ENCODE measurements at regions not wholly inside any gene's neighbourhood (a gene's known extent, or its start where the extent isn't known, plus 50 kb on each side); places are given as distances from the start of the nearest gene placed in this dataset.

DNA sequence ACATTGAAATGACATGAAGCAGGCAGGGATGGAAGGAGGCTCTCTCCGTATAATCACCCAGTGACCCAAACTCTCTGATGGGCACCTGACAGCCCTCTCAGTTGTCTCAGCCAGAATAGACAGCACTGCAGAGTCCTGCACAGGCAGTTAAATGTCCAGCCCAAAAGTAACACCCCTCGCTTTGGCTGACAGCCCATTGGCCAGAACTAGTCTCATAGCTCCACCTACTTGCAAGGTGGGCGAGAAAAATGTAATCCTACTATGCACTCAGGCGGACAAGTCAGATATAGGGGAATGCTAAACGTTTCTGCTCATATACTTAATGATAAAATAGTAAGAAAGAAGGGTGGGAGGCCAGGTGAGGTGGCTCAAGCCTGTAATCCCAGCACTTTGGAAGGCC is 393.5 kb upstream of the JARID2 start:
- TF ChIP-seq, protein P1, sequence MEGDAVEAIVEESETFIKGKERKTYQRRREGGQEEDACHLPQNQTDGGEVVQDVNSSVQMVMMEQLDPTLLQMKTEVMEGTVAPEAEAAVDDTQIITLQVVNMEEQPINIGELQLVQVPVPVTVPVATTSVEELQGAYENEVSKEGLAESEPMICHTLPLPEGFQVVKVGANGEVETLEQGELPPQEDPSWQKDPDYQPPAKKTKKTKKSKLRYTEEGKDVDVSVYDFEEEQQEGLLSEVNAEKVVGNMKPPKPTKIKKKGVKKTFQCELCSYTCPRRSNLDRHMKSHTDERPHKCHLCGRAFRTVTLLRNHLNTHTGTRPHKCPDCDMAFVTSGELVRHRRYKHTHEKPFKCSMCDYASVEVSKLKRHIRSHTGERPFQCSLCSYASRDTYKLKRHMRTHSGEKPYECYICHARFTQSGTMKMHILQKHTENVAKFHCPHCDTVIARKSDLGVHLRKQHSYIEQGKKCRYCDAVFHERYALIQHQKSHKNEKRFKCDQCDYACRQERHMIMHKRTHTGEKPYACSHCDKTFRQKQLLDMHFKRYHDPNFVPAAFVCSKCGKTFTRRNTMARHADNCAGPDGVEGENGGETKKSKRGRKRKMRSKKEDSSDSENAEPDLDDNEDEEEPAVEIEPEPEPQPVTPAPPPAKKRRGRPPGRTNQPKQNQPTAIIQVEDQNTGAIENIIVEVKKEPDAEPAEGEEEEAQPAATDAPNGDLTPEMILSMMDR (IDR thresholded peaks at IDR 0.05; ENCODE audit: insufficient read depth, low read length) = no peak
- TF ChIP-seq SPI1 (IDR thresholded peaks at IDR 0.05; ENCODE audit: borderline replicate concordance, low read depth) = no peak
- TF ChIP-seq, protein P2, sequence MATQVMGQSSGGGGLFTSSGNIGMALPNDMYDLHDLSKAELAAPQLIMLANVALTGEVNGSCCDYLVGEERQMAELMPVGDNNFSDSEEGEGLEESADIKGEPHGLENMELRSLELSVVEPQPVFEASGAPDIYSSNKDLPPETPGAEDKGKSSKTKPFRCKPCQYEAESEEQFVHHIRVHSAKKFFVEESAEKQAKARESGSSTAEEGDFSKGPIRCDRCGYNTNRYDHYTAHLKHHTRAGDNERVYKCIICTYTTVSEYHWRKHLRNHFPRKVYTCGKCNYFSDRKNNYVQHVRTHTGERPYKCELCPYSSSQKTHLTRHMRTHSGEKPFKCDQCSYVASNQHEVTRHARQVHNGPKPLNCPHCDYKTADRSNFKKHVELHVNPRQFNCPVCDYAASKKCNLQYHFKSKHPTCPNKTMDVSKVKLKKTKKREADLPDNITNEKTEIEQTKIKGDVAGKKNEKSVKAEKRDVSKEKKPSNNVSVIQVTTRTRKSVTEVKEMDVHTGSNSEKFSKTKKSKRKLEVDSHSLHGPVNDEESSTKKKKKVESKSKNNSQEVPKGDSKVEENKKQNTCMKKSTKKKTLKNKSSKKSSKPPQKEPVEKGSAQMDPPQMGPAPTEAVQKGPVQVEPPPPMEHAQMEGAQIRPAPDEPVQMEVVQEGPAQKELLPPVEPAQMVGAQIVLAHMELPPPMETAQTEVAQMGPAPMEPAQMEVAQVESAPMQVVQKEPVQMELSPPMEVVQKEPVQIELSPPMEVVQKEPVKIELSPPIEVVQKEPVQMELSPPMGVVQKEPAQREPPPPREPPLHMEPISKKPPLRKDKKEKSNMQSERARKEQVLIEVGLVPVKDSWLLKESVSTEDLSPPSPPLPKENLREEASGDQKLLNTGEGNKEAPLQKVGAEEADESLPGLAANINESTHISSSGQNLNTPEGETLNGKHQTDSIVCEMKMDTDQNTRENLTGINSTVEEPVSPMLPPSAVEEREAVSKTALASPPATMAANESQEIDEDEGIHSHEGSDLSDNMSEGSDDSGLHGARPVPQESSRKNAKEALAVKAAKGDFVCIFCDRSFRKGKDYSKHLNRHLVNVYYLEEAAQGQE (IDR thresholded peaks at IDR 0.05; ENCODE audit: insufficient replicate concordance, low read depth) = no peak
- TF ChIP-seq POLR2AphosphoS5 (IDR thresholded peaks at IDR 0.05; ENCODE audit: low read depth) = no peak

All from HL-60 (cell line).